ENCODE measurements at regions not wholly inside any gene's neighbourhood (a gene's known extent, or its start where the extent isn't known, plus 50 kb on each side); places are given as distances from the start of the nearest gene placed in this dataset.

- TF ChIP-seq, protein P1, sequence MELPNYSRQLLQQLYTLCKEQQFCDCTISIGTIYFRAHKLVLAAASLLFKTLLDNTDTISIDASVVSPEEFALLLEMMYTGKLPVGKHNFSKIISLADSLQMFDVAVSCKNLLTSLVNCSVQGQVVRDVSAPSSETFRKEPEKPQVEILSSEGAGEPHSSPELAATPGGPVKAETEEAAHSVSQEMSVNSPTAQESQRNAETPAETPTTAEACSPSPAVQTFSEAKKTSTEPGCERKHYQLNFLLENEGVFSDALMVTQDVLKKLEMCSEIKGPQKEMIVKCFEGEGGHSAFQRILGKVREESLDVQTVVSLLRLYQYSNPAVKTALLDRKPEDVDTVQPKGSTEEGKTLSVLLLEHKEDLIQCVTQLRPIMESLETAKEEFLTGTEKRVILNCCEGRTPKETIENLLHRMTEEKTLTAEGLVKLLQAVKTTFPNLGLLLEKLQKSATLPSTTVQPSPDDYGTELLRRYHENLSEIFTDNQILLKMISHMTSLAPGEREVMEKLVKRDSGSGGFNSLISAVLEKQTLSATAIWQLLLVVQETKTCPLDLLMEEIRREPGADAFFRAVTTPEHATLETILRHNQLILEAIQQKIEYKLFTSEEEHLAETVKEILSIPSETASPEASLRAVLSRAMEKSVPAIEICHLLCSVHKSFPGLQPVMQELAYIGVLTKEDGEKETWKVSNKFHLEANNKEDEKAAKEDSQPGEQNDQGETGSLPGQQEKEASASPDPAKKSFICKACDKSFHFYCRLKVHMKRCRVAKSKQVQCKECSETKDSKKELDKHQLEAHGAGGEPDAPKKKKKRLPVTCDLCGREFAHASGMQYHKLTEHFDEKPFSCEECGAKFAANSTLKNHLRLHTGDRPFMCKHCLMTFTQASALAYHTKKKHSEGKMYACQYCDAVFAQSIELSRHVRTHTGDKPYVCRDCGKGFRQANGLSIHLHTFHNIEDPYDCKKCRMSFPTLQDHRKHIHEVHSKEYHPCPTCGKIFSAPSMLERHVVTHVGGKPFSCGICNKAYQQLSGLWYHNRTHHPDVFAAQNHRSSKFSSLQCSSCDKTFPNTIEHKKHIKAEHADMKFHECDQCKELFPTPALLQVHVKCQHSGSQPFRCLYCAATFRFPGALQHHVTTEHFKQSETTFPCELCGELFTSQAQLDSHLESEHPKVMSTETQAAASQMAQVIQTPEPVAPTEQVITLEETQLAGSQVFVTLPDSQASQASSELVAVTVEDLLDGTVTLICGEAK (IDR thresholded peaks at IDR 0.05) = 0 out of 2 replicates have a peak, but pooled peaks have one; percentile 40
- TF ChIP-seq, protein P1 (CRISPR knock-in tag; IDR thresholded peaks at IDR 0.05) = no peak
- peak; percentile 78 for TF ChIP-seq C11orf30 (IDR thresholded peaks at IDR 0.05; ENCODE audit: low read depth)
- TF ChIP-seq DNMT1 (IDR thresholded peaks at IDR 0.05) = no peak
- peak; percentile 92 for TF ChIP-seq TAF1 (IDR thresholded peaks at IDR 0.05; ENCODE audit: control insufficient read depth, extremely low read depth, insufficient read depth, low read length, severe bottlenecking)
- peak; percentile 43; the same call in 1 of the 2 replicates for TF ChIP-seq ZNF583 (CRISPR knock-in tag; IDR thresholded peaks at IDR 0.05)
- no peak for TF ChIP-seq NR4A1 (CRISPR knock-in tag; IDR thresholded peaks at IDR 0.05)
- TF ChIP-seq NR4A1 (tag; IDR thresholded peaks at IDR 0.05) = peak; percentile 57; the same call in 1 of the 2 replicates
- peak; percentile 17; the same call in 1 of the 2 replicates for TF ChIP-seq BACH1 (tag; IDR thresholded peaks at IDR 0.05)
- TF ChIP-seq TBP (optimal IDR thresholded peaks at IDR 0.05; ENCODE audit: low read depth, low read length) = peak; percentile 92
- 0 out of 2 replicates have a peak, but pooled peaks have one; percentile 50 for TF ChIP-seq GATAD2B (IDR thresholded peaks at IDR 0.05; ENCODE audit: borderline replicate concordance)
- TF ChIP-seq NR2C2 (CRISPR knock-in tag; IDR thresholded peaks at IDR 0.05) = no peak; the same call in 1 of the 2 replicates
- TF ChIP-seq NR2C2 (tag; IDR thresholded peaks at IDR 0.05) = peak; percentile 91
- no peak for TF ChIP-seq ZNF561 (CRISPR knock-in tag; conservative IDR thresholded peaks at IDR 0.05)
- no peak for TF ChIP-seq RBBP5 (IDR thresholded peaks at IDR 0.05; ENCODE audit: borderline replicate concordance, insufficient read depth, low read length, poor library complexity, severe bottlenecking)
- TF ChIP-seq NBN (IDR thresholded peaks at IDR 0.05; ENCODE audit: low read depth) = peak; percentile 53; the same call in 1 of the 2 replicates
- 0 out of 2 replicates have a peak, but pooled peaks have one; percentile 12 for TF ChIP-seq GATA2 (CRISPR knock-in tag; IDR thresholded peaks at IDR 0.05)
- TF ChIP-seq POLR2AphosphoS2 (IDR thresholded peaks at IDR 0.05; ENCODE audit: low read length) = peak; percentile 43; the same call in 1 of the 2 replicates
- no peak for TF ChIP-seq RUNX1 (IDR thresholded peaks at IDR 0.05; ENCODE audit: low read depth)
- TF ChIP-seq PML (IDR thresholded peaks at IDR 0.05; ENCODE audit: low read length) = peak; percentile 47; the same call in 1 of the 2 replicates
- peak; percentile 95 for TF ChIP-seq TAF9B (IDR thresholded peaks at IDR 0.05; ENCODE audit: partially characterized antibody)
- TF ChIP-seq LEF1 (IDR thresholded peaks at IDR 0.05) = peak; percentile 91
Measured at GRCh38 chr20:23147964-23148730, 62.0 kb upstream of the CD93 start (continued).
